Bronchial epithelial cell (primary cell): ENCODE measurements at regions not wholly inside any gene's neighbourhood (a gene's known extent, or its start where the extent isn't known, plus 50 kb on each side); places are given as distances from the start of the nearest gene placed in this dataset.
"Not testable (repeated sequence)": the region's sequence is repeated elsewhere in the genome, so short reads cannot be mapped to it uniquely, and the experiment has no call there.

Source experiments
- DNase-seq: peaks from one replicate; pipeline ENCODE4 v3.0.0-alpha.2; 2010; ENCODE audit warnings: low read depth
- FAIRE-seq: peaks from 2 replicates; lab custom pipeline; 2011; peaks lifted over from hg19 to GRCh38; lab: Jason Lieb, UNC
- H3K27me3 ChIP-seq: 2 replicates; pipeline ENCODE4 v1.5.1; 2011; ENCODE audit warnings: low read length; ENCODE audit not compliant: control insufficient read depth, insufficient read depth
- H3K36me3 ChIP-seq: 2 replicates; pipeline ENCODE4 v1.5.1; 2011; ENCODE audit warnings: low read length; ENCODE audit not compliant: control insufficient read depth, insufficient read depth
- H3K4me3 ChIP-seq: 2 replicates; pipeline ENCODE4 v1.5.1; 2011; ENCODE audit warnings: mild to moderate bottlenecking, low read depth, low read length, control low read depth
- TF ChIP-seq, protein P1 (sequence below): IDR thresholded peaks from 2 replicates; pipeline ENCODE4 v1.5.1; 2011; ENCODE audit warnings: mild to moderate bottlenecking, moderate library complexity, low read length, control low read depth, inconsistent platforms; ENCODE audit not compliant: insufficient read depth, severe bottlenecking

GRCh38 chr20:56708991-56709390 lies 79.9 kb downstream of the TFAP2C start:
- H3K36me3 ChIP-seq = no peaks in the 10 kb centered on the region
- FAIRE-seq = no peak
- no peak overlapping the region for H3K4me3 ChIP-seq
- TF ChIP-seq, protein P1, sequence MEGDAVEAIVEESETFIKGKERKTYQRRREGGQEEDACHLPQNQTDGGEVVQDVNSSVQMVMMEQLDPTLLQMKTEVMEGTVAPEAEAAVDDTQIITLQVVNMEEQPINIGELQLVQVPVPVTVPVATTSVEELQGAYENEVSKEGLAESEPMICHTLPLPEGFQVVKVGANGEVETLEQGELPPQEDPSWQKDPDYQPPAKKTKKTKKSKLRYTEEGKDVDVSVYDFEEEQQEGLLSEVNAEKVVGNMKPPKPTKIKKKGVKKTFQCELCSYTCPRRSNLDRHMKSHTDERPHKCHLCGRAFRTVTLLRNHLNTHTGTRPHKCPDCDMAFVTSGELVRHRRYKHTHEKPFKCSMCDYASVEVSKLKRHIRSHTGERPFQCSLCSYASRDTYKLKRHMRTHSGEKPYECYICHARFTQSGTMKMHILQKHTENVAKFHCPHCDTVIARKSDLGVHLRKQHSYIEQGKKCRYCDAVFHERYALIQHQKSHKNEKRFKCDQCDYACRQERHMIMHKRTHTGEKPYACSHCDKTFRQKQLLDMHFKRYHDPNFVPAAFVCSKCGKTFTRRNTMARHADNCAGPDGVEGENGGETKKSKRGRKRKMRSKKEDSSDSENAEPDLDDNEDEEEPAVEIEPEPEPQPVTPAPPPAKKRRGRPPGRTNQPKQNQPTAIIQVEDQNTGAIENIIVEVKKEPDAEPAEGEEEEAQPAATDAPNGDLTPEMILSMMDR = no peak
- no peak for DNase-seq
- peaks cover 2% of the 10 kb centered on the region for H3K27me3 ChIP-seq

DNA sequence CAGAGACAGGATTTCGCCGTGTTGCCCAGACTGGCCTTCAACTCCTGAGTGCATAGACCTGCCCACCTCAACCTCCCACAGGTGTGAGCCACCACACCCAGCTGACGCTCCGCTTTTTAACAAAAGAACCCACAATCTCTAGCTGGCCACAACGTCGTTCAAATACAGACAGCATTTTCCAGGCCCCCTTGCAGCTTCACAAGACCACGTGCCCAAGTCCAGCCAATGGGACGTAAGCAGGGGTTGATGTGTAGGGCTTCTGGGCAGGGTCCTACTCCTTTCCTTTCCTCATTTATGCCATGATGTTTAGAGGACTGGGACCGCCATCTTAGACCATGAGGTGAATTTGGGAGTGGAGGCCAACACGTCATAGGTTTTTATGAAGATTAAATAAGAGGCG lies 81.0 kb downstream of the TFAP2C start:
- TF ChIP-seq, protein P1 = no peak
- Histone ChIP-seq H3K4me3 (no peak overlapping the region), H3K36me3 (no peaks in the 10 kb centered on the region), H3K27me3 (peaks cover 4% of the 10 kb centered on the region)
- DNase-seq (no peak), FAIRE-seq (no peak)

DNA sequence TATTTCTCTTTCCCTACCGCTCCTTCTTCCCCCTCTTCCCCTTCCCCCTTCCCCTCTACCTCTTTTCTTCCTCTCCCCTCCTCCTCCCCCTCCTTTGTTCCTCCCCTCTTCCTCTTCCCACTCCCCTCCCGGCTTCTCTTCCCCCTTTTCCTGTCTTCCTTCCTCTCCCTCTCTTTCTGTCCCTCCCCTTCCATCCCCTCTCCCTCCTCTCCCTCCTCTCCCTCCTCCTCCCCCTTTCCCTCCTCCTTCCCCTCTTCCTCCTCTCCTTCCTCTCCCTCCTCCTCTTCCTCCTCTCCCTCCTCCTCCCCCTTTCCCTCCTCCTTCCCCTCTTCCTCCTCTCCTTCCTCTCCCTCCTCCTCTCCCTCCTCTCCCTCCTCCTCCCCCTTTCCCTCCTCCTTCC lies 81.5 kb downstream of the TFAP2C start:
- H3K4me3 ChIP-seq, DNase-seq, H3K27me3 ChIP-seq, FAIRE-seq, H3K36me3 ChIP-seq: not testable (repeated sequence)

GRCh38 chr20:56711018-56711417 lies 81.9 kb downstream of the TFAP2C start:
- peak; percentile 87 for DNase-seq
- Histone ChIP-seq H3K4me3 (no peak overlapping the region), H3K27me3 (peaks cover 4% of the 10 kb centered on the region), H3K36me3 (no peaks in the 10 kb centered on the region)
- TF ChIP-seq, protein P1 = no peak
- no peak for FAIRE-seq

- FAIRE-seq = no peak
- TF ChIP-seq, protein P1 = no peak
Measured at GRCh38 chr20:56715309-56715708, 86.2 kb downstream of the TFAP2C start.

GRCh38 chr20:56715902-56716519 lies 86.9 kb downstream of the TFAP2C start:
- Histone ChIP-seq H3K36me3 (no peaks in the 10 kb centered on the region), H3K4me3 (no peak overlapping the region), H3K27me3 (peaks cover 3% of the 10 kb centered on the region)
- no peak for DNase-seq
- TF ChIP-seq, protein P1 = no peak
- no peak for FAIRE-seq

More at GRCh38 chr20:56715309-56715708, 86.2 kb downstream of the TFAP2C start:
- no peak for DNase-seq
- Histone ChIP-seq H3K4me3 (no peak overlapping the region), H3K36me3 (no peaks in the 10 kb centered on the region), H3K27me3 (peaks cover 3% of the 10 kb centered on the region)
